GM12878 (cell line): ENCODE measurements at regions not wholly inside any gene's neighbourhood (a gene's known extent, or its start where the extent isn't known, plus 50 kb on each side); places are given as distances from the start of the nearest gene placed in this dataset.

Experiments
- ATAC-seq: fragments of 200-7000 bp; cut with Tn5 transposase; 3 replicates; pipeline ENCODE4 v1.9.1; 2020; ENCODE audit warnings: mild to moderate bottlenecking, moderate library complexity
- BruUV-seq: library from RNA; stranded (reverse); fragments of 400-500 nt; replicated peaks from 2 replicates; lab custom pipeline; 2021; lab: Mats Ljungman, UMichigan
- CTCF ChIA-PET: fragments of 300-600 bp; sonication (Branson Sonifier 250); formaldehyde crosslinking; extraction: SDS; loops from one replicate; lab custom pipeline; 2021; ENCODE audit warnings: inconsistent platforms; lab: Yijun Ruan, JAX
- POLR2A ChIA-PET: fragments of 350-600 bp; formaldehyde crosslinking; extraction: SDS; loops from one replicate; lab custom pipeline; 2021; ENCODE audit warnings: inconsistent platforms; lab: Charles Lee
- RAD21 ChIA-PET: fragments of 300-600 bp; sonication (Branson Sonifier 250); formaldehyde crosslinking; loops from one replicate; lab custom pipeline; 2023; ENCODE audit warnings: antibody characterized with exemption; ENCODE audit not compliant: unreplicated experiment; lab: Charles Lee
- SMC1A ChIA-PET: fragments of 300-600 bp; sonication (Branson Sonifier 250); formaldehyde crosslinking; loops from one replicate; lab custom pipeline; 2023; ENCODE audit not compliant: unreplicated experiment, uncharacterized antibody; lab: Charles Lee
- DNase-seq: peaks from one replicate; pipeline ENCODE4 v3.0.0-alpha.2; 2011; ENCODE audit warnings: low read depth, low spot score
- FAIRE-seq: peaks from 3 replicates; lab custom pipeline; 2011; peaks lifted over from hg19 to GRCh38; lab: Jason Lieb, UNC
- H2AFZ ChIP-seq: 2 replicates; pipeline ENCODE4 v1.6.0; 2011; ENCODE audit warnings: low read depth, low read length, control low read depth; ENCODE audit not compliant: control insufficient read depth
- H3K27ac ChIP-seq: 2 replicates; pipeline ENCODE4 v1.5.1; 2011; ENCODE audit warnings: control low read depth; ENCODE audit not compliant: control insufficient read depth, insufficient read depth
- H3K27me3 ChIP-seq, 2 experiments: replicated peaks in 1 of 2; 2 replicates each; pipeline versions ENCODE4 v1.6.0 to v1.6.1; 2011; ENCODE audit warnings: low read length in 1 of 2; ENCODE audit not compliant: control insufficient read depth in 2 of 2, insufficient read depth in 2 of 2
- H3K36me3 ChIP-seq, 2 experiments: 2 replicates each; pipeline ENCODE4 v1.5.1; 2011; ENCODE audit warnings: low read length in 1 of 2; ENCODE audit not compliant: control insufficient read depth in 2 of 2, insufficient read depth in 2 of 2
- H3K4me1 ChIP-seq: 2 replicates; pipeline ENCODE4 v1.6.1; 2011; ENCODE audit warnings: mild to moderate bottlenecking, low read length, moderate library complexity, mixed read lengths; ENCODE audit not compliant: control insufficient read depth, insufficient read depth
- H3K4me2 ChIP-seq: 2 replicates; pipeline ENCODE4 v1.6.0; 2011; ENCODE audit warnings: control low read depth; ENCODE audit not compliant: control insufficient read depth, insufficient read depth
- H3K4me3 ChIP-seq: fragments of 200-600 bp; sonication (generic); 2 replicates; pipeline ENCODE4 v1.5.1; 2016
- H3K79me2 ChIP-seq: 2 replicates; pipeline ENCODE4 v1.6.0; 2011; ENCODE audit warnings: low read length; ENCODE audit not compliant: control insufficient read depth, insufficient read depth
- H3K9ac ChIP-seq: 2 replicates; pipeline ENCODE4 v1.8.0; 2011; ENCODE audit warnings: low read length, control low read depth, mixed read lengths; ENCODE audit not compliant: control insufficient read depth, insufficient read depth
- H3K9me3 ChIP-seq: replicated peaks from 3 replicates; pipeline ENCODE4 v1.5.1; 2011; ENCODE audit warnings: mild to moderate bottlenecking, low read length; ENCODE audit not compliant: control insufficient read depth, insufficient read depth
- H4K20me1 ChIP-seq: 2 replicates; pipeline ENCODE4 v1.6.0; 2011; ENCODE audit not compliant: control insufficient read depth, insufficient read depth
- ATF7 ChIP-seq: fragments of 450-650 bp; IDR thresholded peaks from 2 replicates; pipeline ENCODE4 v1.6.1; 2016; ENCODE audit warnings: low read depth, mild to moderate bottlenecking
- BMI1 ChIP-seq: fragments of 450-650 bp; IDR thresholded peaks from 2 replicates; pipeline ENCODE4 v1.6.1; 2016; ENCODE audit warnings: mild to moderate bottlenecking, moderate library complexity, borderline replicate concordance
- CHD2 ChIP-seq: IDR thresholded peaks from 2 replicates; pipeline ENCODE4 v1.6.1; 2011; ENCODE audit warnings: low read depth, low read length, improper control_type of control experiment, borderline replicate concordance
- ELK1 ChIP-seq: IDR thresholded peaks from 2 replicates; pipeline ENCODE4 v1.6.1; 2012; ENCODE audit warnings: low read depth, low read length, improper control_type of control experiment
- MYC ChIP-seq: IDR thresholded peaks from 2 replicates; pipeline ENCODE4 v1.6.1; 2011; ENCODE audit warnings: mild to moderate bottlenecking, low read length, moderate library complexity, inconsistent platforms; ENCODE audit not compliant: insufficient read depth, insufficient replicate concordance, insufficient read length, severe bottlenecking
- NR2F1 ChIP-seq: fragments of 450-650 bp; conservative IDR thresholded peaks from 2 replicates; pipeline ENCODE4 v1.6.1; 2017; ENCODE audit warnings: mild to moderate bottlenecking
- PRDM15 ChIP-seq: fragments of 450-650 bp; formaldehyde crosslinking; IDR thresholded peaks from 2 replicates; pipeline ENCODE4 v1.4.0; 2020; ENCODE audit warnings: mild to moderate bottlenecking, moderate library complexity
- SIX5 ChIP-seq: IDR thresholded peaks from 2 replicates; pipeline ENCODE4 v1.6.1; 2011; ENCODE audit warnings: mild to moderate bottlenecking, low read depth, low read length, moderate library complexity; ENCODE audit not compliant: severe bottlenecking
- SREBF1 ChIP-seq: IDR thresholded peaks from 2 replicates; pipeline ENCODE4 v1.6.1; 2012; ENCODE audit warnings: mild to moderate bottlenecking, low read length
- WRNIP1 ChIP-seq: IDR thresholded peaks from 2 replicates; pipeline ENCODE4 v1.6.1; 2011; ENCODE audit warnings: low read depth, low read length, improper control_type of control experiment, borderline replicate concordance
- WGBS: methylation state at CpG from one replicate; pipeline ENCODE4 v1.1.6; 2016; ENCODE audit warnings: low lambda C conversion rate; ENCODE audit not compliant: insufficient replicate concordance, insufficient coverage; ENCODE audit errors: missing lambda C conversion rate; 5-methylcytosine and 5-hydroxymethylcytosine counted together
- in situ Hi-C: fragments of 300-500 bp; cut with MboI; formaldehyde crosslinking; loops from 9 replicates; pipeline ENCODE4 v1.14.3; 2018; ENCODE audit warnings: mixed read lengths
- intact Hi-C: fragments of 100-400 bp; cut with micrococcal nuclease; formaldehyde crosslinking; loops from one replicate; pipeline ENCODE4 v1.14.2; 2022; ENCODE audit not compliant: unreplicated experiment
- TF ChIP-seq, protein P1 (sequence below): fragments of 450-650 bp; IDR thresholded peaks from 2 replicates; pipeline ENCODE4 v1.6.1; 2018; ENCODE audit warnings: borderline replicate concordance, mild to moderate bottlenecking; ENCODE audit not compliant: partially characterized antibody
- TF ChIP-seq, protein P2 (sequence below): fragments of 450-650 bp; IDR thresholded peaks from 2 replicates; pipeline ENCODE4 v1.6.1; 2017; ENCODE audit warnings: mild to moderate bottlenecking, low read depth, inconsistent platforms; ENCODE audit not compliant: poor library complexity, severe bottlenecking

DNA sequence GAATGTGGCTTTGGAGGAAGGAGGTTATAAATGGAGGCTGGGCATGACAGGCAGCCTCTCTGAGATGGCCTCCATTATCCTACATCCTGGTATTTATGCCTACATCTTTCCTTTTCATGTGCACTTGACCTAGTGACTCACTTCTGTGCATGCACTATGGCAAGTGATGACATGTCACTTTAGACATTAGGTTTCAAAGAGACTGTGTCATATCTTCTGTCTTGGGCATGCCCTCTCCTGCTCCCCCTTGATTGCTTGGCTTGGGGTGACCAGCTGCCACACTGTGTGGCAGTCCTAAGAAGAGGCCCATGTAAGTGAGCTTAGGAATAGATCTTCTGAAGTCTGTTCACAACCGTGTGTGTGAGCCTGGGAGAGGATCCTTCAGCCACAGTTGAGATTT, 472.8 kb downstream of the FGF9 start (continued):
- TF ChIP-seq PRDM15 (CRISPR knock-in tag), result no peak
- TF ChIP-seq SIX5, result no peak

- WGBS, result 94% methylated on average over 2 of the region's 2 CpGs
- Histone ChIP-seq H3K79me2 (no peaks in the 10 kb centered on the region), H3K4me2 (no peak overlapping the region), H3K9ac (no peak overlapping the region), H2AFZ (no peak overlapping the region), H3K36me3 (no peaks in the 10 kb centered on the region), H3K9me3 (no peaks in the 10 kb centered on the region; the same call in 2 of the 3 replicates), H3K27ac (no peak overlapping the region), H3K27me3 (no peaks in the 10 kb centered on the region), H4K20me1 (no peaks in the 10 kb centered on the region), H3K4me1 (no peaks in the 10 kb centered on the region), H3K4me3 (no peak overlapping the region)
- in situ Hi-C loops, result no loop called here
- FAIRE-seq (no peak), DNase-seq (no peak), ATAC-seq (no peak)
- intact Hi-C loops, result no loop called here
- ChIA-PET POLR2A (no interaction called here), RAD21 (interaction anchor here (0.5 kb wide), 1 partner anchor 21 kb away, joined by 3 read pairs; no protein-coding TSS in a partner anchor), SMC1A (no interaction called here), CTCF (no interaction called here)
- BruUV-seq, result no TSS peak
- TF ChIP-seq MYC (no peak), ELK1 (no peak), ATF7 (no peak), SREBF1 (no peak), BMI1 (no peak), CHD2 (no peak), NR2F1 (no peak), WRNIP1 (no peak)
- TF ChIP-seq, protein P1, sequence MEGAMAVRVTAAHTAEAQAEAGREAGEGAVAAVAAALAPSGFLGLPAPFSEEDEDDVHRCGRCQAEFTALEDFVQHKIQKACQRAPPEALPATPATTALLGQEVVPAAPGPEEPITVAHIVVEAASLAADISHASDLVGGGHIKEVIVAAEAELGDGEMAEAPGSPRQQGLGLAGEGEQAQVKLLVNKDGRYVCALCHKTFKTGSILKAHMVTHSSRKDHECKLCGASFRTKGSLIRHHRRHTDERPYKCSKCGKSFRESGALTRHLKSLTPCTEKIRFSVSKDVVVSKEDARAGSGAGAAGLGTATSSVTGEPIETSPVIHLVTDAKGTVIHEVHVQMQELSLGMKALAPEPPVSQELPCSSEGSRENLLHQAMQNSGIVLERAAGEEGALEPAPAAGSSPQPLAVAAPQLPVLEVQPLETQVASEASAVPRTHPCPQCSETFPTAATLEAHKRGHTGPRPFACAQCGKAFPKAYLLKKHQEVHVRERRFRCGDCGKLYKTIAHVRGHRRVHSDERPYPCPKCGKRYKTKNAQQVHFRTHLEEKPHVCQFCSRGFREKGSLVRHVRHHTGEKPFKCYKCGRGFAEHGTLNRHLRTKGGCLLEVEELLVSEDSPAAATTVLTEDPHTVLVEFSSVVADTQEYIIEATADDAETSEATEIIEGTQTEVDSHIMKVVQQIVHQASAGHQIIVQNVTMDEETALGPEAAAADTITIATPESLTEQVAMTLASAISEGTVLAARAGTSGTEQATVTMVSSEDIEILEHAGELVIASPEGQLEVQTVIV, result no peak
- TF ChIP-seq, protein P2, sequence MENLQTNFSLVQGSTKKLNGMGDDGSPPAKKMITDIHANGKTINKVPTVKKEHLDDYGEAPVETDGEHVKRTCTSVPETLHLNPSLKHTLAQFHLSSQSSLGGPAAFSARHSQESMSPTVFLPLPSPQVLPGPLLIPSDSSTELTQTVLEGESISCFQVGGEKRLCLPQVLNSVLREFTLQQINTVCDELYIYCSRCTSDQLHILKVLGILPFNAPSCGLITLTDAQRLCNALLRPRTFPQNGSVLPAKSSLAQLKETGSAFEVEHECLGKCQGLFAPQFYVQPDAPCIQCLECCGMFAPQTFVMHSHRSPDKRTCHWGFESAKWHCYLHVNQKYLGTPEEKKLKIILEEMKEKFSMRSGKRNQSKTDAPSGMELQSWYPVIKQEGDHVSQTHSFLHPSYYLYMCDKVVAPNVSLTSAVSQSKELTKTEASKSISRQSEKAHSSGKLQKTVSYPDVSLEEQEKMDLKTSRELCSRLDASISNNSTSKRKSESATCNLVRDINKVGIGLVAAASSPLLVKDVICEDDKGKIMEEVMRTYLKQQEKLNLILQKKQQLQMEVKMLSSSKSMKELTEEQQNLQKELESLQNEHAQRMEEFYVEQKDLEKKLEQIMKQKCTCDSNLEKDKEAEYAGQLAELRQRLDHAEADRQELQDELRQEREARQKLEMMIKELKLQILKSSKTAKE, result no peak
Observed at GRCh38 chr13:22144806-22145205, 473.9 kb downstream of the FGF9 start.
